ENCODE measurements at regions not wholly inside any gene's neighbourhood (a gene's known extent, or its start where the extent isn't known, plus 50 kb on each side); places are given as distances from the start of the nearest gene placed in this dataset.
"Not testable (repeated sequence)": the region's sequence is repeated elsewhere in the genome, so short reads cannot be mapped to it uniquely, and the experiment has no call there.

DNA sequence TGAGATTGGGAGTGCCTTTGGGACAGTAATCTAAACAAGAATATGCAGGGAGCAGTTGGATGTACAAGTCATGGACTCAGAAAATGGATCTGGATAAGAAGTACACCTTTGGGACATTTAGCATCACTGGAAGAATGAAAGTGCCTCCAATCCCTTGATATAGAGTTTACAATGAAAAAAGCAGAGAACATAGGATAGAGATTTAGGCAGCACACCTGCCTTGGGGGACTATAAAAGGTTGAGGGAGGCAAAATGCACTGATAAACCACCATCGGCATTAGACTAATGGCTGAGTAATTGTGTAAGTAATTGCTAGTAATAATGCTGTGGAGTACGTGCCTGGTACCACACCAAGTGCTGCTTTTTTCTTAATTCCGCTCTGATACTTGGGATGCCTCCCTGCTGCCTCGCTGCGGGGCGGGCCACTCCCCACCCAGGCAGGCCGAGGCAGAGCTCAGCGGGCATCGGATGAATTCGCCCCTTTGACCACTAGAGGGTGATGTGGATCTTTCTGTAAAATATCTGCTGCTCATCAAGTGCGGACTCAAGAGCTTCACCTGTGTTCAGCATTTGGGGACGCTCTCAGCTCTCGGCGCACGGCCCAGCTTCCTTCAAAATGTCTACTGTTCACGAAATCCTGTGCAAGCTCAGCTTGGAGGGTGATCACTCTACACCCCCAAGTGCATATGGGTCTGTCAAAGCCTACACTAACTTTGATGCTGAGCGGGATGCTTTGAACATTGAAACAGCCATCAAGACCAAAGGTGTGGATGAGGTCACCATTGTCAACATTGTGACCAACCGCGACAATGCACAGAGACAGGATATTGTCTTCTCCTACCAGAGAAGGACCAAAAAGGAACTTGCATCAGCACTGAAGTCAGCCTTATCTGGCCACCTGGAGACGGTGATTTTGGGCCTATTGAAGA, 99.9 kb downstream of the ANKRD18B start:
- peak; percentile 78 to 86 (median 82) for DNase-seq
- no peak overlapping the region for H3K27ac ChIP-seq (ENCODE audit: insufficient read depth in 1 of 2, low read depth in 1 of 2, low read length in 2 of 2, poor library complexity in 1 of 2, severe bottlenecking in 2 of 2)
- POLR2A ChIA-PET: interaction anchor here (0.5 to 0.8 kb wide), 2 partner anchors 98 to 140 kb away, joined by 3 to 5 read pairs; no protein-coding TSS in a partner anchor
- 24% methylated on average over 20 of the region's 20 CpGs for WGBS (ENCODE audit: insufficient coverage)
- no peaks in the 10 kb centered on the region for H3K9me3 ChIP-seq (ENCODE audit: control extremely low read depth in 1 of 5, control insufficient read depth in 4 of 5, insufficient read depth in 2 of 5, low read depth in 1 of 5, low read length in 4 of 5)
- no peak overlapping the region for H3K4me3 ChIP-seq (ENCODE audit: control insufficient read depth in 1 of 7, extremely low read depth in 1 of 7, insufficient read depth in 4 of 7, low read depth in 2 of 7, low read length in 6 of 7)
- H3K27me3 ChIP-seq (replicated peaks in 2 of 5; ENCODE audit: control insufficient read depth in 4 of 5, insufficient read depth in 5 of 5, low read length in 4 of 5): no peaks in the 10 kb centered on the region
- no peaks in the 10 kb centered on the region for H3K36me3 ChIP-seq (ENCODE audit: control insufficient read depth in 4 of 4, insufficient read depth in 4 of 4, low read length in 3 of 4)
- CTCF ChIA-PET: interaction anchor here (0.6 to 12.3 kb wide), 24 partner anchors 9 to 168 kb away, joined by 3 to 350 read pairs (median 4); no protein-coding TSS in a partner anchor
- H3K4me1 ChIP-seq (ENCODE audit: control extremely low read depth in 1 of 4, control insufficient read depth in 4 of 4, insufficient read depth in 4 of 4, low read length in 3 of 4): peaks cover 0 to 10% (median 7%) of the 10 kb centered on the region in 4 experiments

- H3K27me3 ChIP-seq (replicated peaks in 2 of 5; ENCODE audit: control insufficient read depth in 4 of 5, insufficient read depth in 5 of 5, low read length in 4 of 5); H3K4me1 ChIP-seq (ENCODE audit: control extremely low read depth in 1 of 4, control insufficient read depth in 4 of 4, insufficient read depth in 4 of 4, low read length in 3 of 4); DNase-seq; H3K27ac ChIP-seq (ENCODE audit: insufficient read depth in 1 of 2, low read depth in 1 of 2, low read length in 2 of 2, poor library complexity in 1 of 2, severe bottlenecking in 2 of 2); H3K36me3 ChIP-seq (ENCODE audit: control insufficient read depth in 4 of 4, insufficient read depth in 4 of 4, low read length in 3 of 4); H3K9me3 ChIP-seq (ENCODE audit: control extremely low read depth in 1 of 5, control insufficient read depth in 4 of 5, insufficient read depth in 2 of 5, low read depth in 1 of 5, low read length in 4 of 5); POLR2A ChIA-PET; H3K4me3 ChIP-seq (ENCODE audit: control insufficient read depth in 1 of 7, extremely low read depth in 1 of 7, insufficient read depth in 4 of 7, low read depth in 2 of 7, low read length in 6 of 7): not testable (repeated sequence)
- CTCF ChIA-PET: interaction anchor here (1.2 to 12.3 kb wide), 6 partner anchors 10 to 124 kb away, joined by 3 to 350 read pairs (median 8); no protein-coding TSS in a partner anchor
- no CpG with 5 or more reads among the region's 1 CpG for WGBS (ENCODE audit: insufficient coverage)
Measured at GRCh38 chr9:33628318-33628717, 104.3 kb downstream of the ANKRD18B start.

- ChIA-PET POLR2A (no interaction called here), CTCF (interaction anchor here (0.6 to 2.3 kb wide), 9 partner anchors 9 to 92 kb away, joined by 3 to 31 read pairs (median 4); no protein-coding TSS in a partner anchor)
- Histone ChIP-seq H3K4me3 (ENCODE audit: control insufficient read depth in 1 of 7, extremely low read depth in 1 of 7, insufficient read depth in 4 of 7, low read depth in 2 of 7, low read length in 6 of 7) (peak overlapping the region in 2 of 7 experiments; percentile 43 to 45), H3K4me1 (ENCODE audit: control extremely low read depth in 1 of 4, control insufficient read depth in 4 of 4, insufficient read depth in 4 of 4, low read length in 3 of 4) (peaks cover 0 to 7% (median 4%) of the 10 kb centered on the region in 4 experiments), H3K9me3 (ENCODE audit: control extremely low read depth in 1 of 5, control insufficient read depth in 4 of 5, insufficient read depth in 2 of 5, low read depth in 1 of 5, low read length in 4 of 5) (no peaks in the 10 kb centered on the region), H3K36me3 (ENCODE audit: control insufficient read depth in 4 of 4, insufficient read depth in 4 of 4, low read length in 3 of 4) (no peaks in the 10 kb centered on the region), H3K27ac (ENCODE audit: insufficient read depth in 1 of 2, low read depth in 1 of 2, low read length in 2 of 2, poor library complexity in 1 of 2, severe bottlenecking in 2 of 2) (no peak overlapping the region), H3K27me3 (replicated peaks in 2 of 5; ENCODE audit: control insufficient read depth in 4 of 5, insufficient read depth in 5 of 5, low read length in 4 of 5) (no peaks in the 10 kb centered on the region)
- 84% methylated on average over 6 of the region's 6 CpGs for WGBS (ENCODE audit: insufficient coverage)
- DNase-seq: peak in 1 of 3 donors; percentile 16
Measured at GRCh38 chr9:33628865-33629410, 104.9 kb downstream of the ANKRD18B start.

DNA sequence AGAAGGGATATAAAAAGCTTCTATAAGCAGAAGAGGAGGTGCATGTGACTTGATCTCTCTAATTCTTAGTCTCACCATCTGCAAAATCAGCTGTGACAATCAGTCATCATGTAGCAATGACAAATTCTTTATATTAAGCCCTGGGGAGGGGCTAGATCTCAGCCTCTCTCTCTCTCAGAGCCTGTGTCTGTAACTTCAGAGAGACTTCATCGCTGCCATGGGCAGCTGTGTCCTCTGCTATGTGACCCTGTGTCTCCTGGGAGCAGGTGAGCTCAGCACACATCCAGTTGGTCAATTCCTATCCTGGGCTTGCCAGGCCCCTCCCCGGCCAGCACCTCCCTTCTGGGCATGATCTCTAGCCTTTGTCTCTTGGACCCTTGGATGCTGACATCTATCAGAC, 109.6 kb downstream of the ANKRD18B start:
- WGBS (ENCODE audit: insufficient coverage): 95% methylated on average over 2 of the region's 2 CpGs
- no peak overlapping the region for H3K4me3 ChIP-seq (ENCODE audit: control insufficient read depth in 1 of 7, extremely low read depth in 1 of 7, insufficient read depth in 4 of 7, low read depth in 2 of 7, low read length in 6 of 7)
- H3K27ac ChIP-seq (ENCODE audit: insufficient read depth in 1 of 2, low read depth in 1 of 2, low read length in 2 of 2, poor library complexity in 1 of 2, severe bottlenecking in 2 of 2): no peak overlapping the region
- H3K9me3 ChIP-seq (ENCODE audit: control extremely low read depth in 1 of 5, control insufficient read depth in 4 of 5, insufficient read depth in 2 of 5, low read depth in 1 of 5, low read length in 4 of 5): no peaks in the 10 kb centered on the region
- POLR2A ChIA-PET: no interaction called here
- H3K4me1 ChIP-seq (ENCODE audit: control extremely low read depth in 1 of 4, control insufficient read depth in 4 of 4, insufficient read depth in 4 of 4, low read length in 3 of 4): peaks cover under 1 to 16% (median 15%) of the 10 kb centered on the region in 4 experiments
- no peaks in the 10 kb centered on the region for H3K27me3 ChIP-seq (replicated peaks in 2 of 5; ENCODE audit: control insufficient read depth in 4 of 5, insufficient read depth in 5 of 5, low read length in 4 of 5)
- CTCF ChIA-PET: interaction anchor here (0.6 to 2.5 kb wide), 3 partner anchors 9 to 57 kb away, joined by 3 to 18 read pairs (median 4); no protein-coding TSS in a partner anchor
- no peak for DNase-seq
- H3K36me3 ChIP-seq (ENCODE audit: control insufficient read depth in 4 of 4, insufficient read depth in 4 of 4, low read length in 3 of 4): no peaks in the 10 kb centered on the region

- WGBS (ENCODE audit: insufficient coverage): 44% methylated on average over 7 of the region's 8 CpGs
- Histone ChIP-seq H3K9me3 (ENCODE audit: control extremely low read depth in 1 of 5, control insufficient read depth in 4 of 5, insufficient read depth in 2 of 5, low read depth in 1 of 5, low read length in 4 of 5) (no peaks in the 10 kb centered on the region), H3K27ac (ENCODE audit: insufficient read depth in 1 of 2, low read depth in 1 of 2, low read length in 2 of 2, poor library complexity in 1 of 2, severe bottlenecking in 2 of 2) (no peak overlapping the region), H3K36me3 (ENCODE audit: control insufficient read depth in 4 of 4, insufficient read depth in 4 of 4, low read length in 3 of 4) (no peaks in the 10 kb centered on the region), H3K27me3 (replicated peaks in 2 of 5; ENCODE audit: control insufficient read depth in 4 of 5, insufficient read depth in 5 of 5, low read length in 4 of 5) (no peaks in the 10 kb centered on the region), H3K4me1 (ENCODE audit: control extremely low read depth in 1 of 4, control insufficient read depth in 4 of 4, insufficient read depth in 4 of 4, low read length in 3 of 4) (peaks cover 4 to 17% (median 14%) of the 10 kb centered on the region in 4 experiments), H3K4me3 (ENCODE audit: control insufficient read depth in 1 of 7, extremely low read depth in 1 of 7, insufficient read depth in 4 of 7, low read depth in 2 of 7, low read length in 6 of 7) (peak overlapping the region in 6 of 7 experiments; percentile 9 to 77 (median 58))
- CTCF ChIA-PET: interaction anchor here (0.9 to 2.7 kb wide), 6 partner anchors 8 to 83 kb away, joined by 3 to 18 read pairs (median 6); no protein-coding TSS in a partner anchor
- POLR2A ChIA-PET: no interaction called here
- DNase-seq: peak in 1 of 3 donors; percentile 24
Measured at GRCh38 chr9:33637881-33638280, 113.8 kb downstream of the ANKRD18B start.

- Histone ChIP-seq H3K9me3 (ENCODE audit: control extremely low read depth in 1 of 5, control insufficient read depth in 4 of 5, insufficient read depth in 2 of 5, low read depth in 1 of 5, low read length in 4 of 5) (no peaks in the 10 kb centered on the region), H3K27ac (ENCODE audit: insufficient read depth in 1 of 2, low read depth in 1 of 2, low read length in 2 of 2, poor library complexity in 1 of 2, severe bottlenecking in 2 of 2) (no peak overlapping the region), H3K4me1 (ENCODE audit: control extremely low read depth in 1 of 4, control insufficient read depth in 4 of 4, insufficient read depth in 4 of 4, low read length in 3 of 4) (peaks cover 4 to 17% (median 14%) of the 10 kb centered on the region in 4 experiments), H3K36me3 (ENCODE audit: control insufficient read depth in 4 of 4, insufficient read depth in 4 of 4, low read length in 3 of 4) (no peaks in the 10 kb centered on the region), H3K27me3 (replicated peaks in 2 of 5; ENCODE audit: control insufficient read depth in 4 of 5, insufficient read depth in 5 of 5, low read length in 4 of 5) (no peaks in the 10 kb centered on the region), H3K4me3 (ENCODE audit: control insufficient read depth in 1 of 7, extremely low read depth in 1 of 7, insufficient read depth in 4 of 7, low read depth in 2 of 7, low read length in 6 of 7) (peak overlapping the region in 6 of 7 experiments; percentile 9 to 77 (median 58))
- 0% methylated on average over 2 of the region's 6 CpGs for WGBS (ENCODE audit: insufficient coverage)
- peak; percentile 18 to 78 (median 63) for DNase-seq
- ChIA-PET POLR2A (no interaction called here), CTCF (interaction anchor here (1.1 to 2.7 kb wide), 5 partner anchors 9 to 83 kb away, joined by 3 to 18 read pairs (median 8); no protein-coding TSS in a partner anchor)
Measured at GRCh38 chr9:33638391-33638915, 114.4 kb downstream of the ANKRD18B start.
